Gastrocnemius medialis (tissue), 4 donors: ENCODE measurements at regions not wholly inside any gene's neighbourhood (a gene's known extent, or its start where the extent isn't known, plus 50 kb on each side); places are given as distances from the start of the nearest gene placed in this dataset.

Source experiments
- CTCF ChIP-seq, 5 experiments: fragments of 450-650 bp in 3 of 5; fragments of 200-600 bp in 2 of 5; sonication (generic) in 2 of 5; IDR thresholded peaks in 4 of 5; conservative IDR thresholded peaks in 1 of 5; 1 replicate in 4 of 5; 2 replicates in 1 of 5; pipeline ENCODE4 v1.5.1; 2016 to 2019; ENCODE audit warnings: antibody characterized with exemption in 5 of 5, mild to moderate bottlenecking in 3 of 5, moderate library complexity in 3 of 5
- POLR2A ChIP-seq, 2 donors: fragments of 450-650 bp; IDR thresholded peaks; one replicate each; pipeline ENCODE4 v1.6.1; 2017; ENCODE audit warnings: antibody characterized with exemption in 2 of 2, mild to moderate bottlenecking in 2 of 2, moderate library complexity in 2 of 2

- TF ChIP-seq CTCF (IDR thresholded peaks at IDR 0.05 in 4 of 5, conservative IDR thresholded peaks at IDR 0.05 in 1 of 5) (no peak), POLR2A (IDR thresholded peaks at IDR 0.05) (no peak)
These were observed 436.5 kb downstream of the SIPA1L2 start for GRCh38 chr1:232193451-232193783.
